Keratinocyte (primary cell): ENCODE measurements at regions not wholly inside any gene's neighbourhood (a gene's known extent, or its start where the extent isn't known, plus 50 kb on each side); places are given as distances from the start of the nearest gene placed in this dataset.

Source experiments
- DNase-seq: peaks from one replicate; pipeline ENCODE4 v3.0.0-alpha.2; 2011; ENCODE audit warnings: low read depth, missing footprints, low spot score
- FAIRE-seq: peaks from 2 replicates; lab custom pipeline; 2011; peaks lifted over from hg19 to GRCh38; lab: Jason Lieb, UNC
- H2AFZ ChIP-seq: 2 replicates; pipeline ENCODE4 v1.6.0; 2012; ENCODE audit warnings: low read length, control low read depth, inconsistent platforms; ENCODE audit not compliant: control insufficient read depth
- H3K27ac ChIP-seq: 2 replicates; pipeline ENCODE4 v1.5.1; 2011; ENCODE audit warnings: low read length; ENCODE audit not compliant: control insufficient read depth, insufficient read depth
- H3K27me3 ChIP-seq: 3 replicates; pipeline ENCODE4 v1.6.0; 2011; ENCODE audit warnings: low read length; ENCODE audit not compliant: control insufficient read depth, insufficient read depth; ENCODE audit errors: extremely low read depth
- H3K36me3 ChIP-seq, 2 experiments: 2 replicates in 1 of 2; 3 replicates in 1 of 2; pipeline ENCODE4 v1.5.1; 2011; ENCODE audit warnings: low read length in 2 of 2, mild to moderate bottlenecking in 1 of 2; ENCODE audit not compliant: control insufficient read depth in 2 of 2, insufficient read depth in 2 of 2; ENCODE audit errors: extremely low read depth in 1 of 2
- H3K4me1 ChIP-seq: 3 replicates; pipeline ENCODE4 v1.5.1; 2011; ENCODE audit warnings: low read length; ENCODE audit not compliant: control insufficient read depth, insufficient read depth; ENCODE audit errors: extremely low read depth
- H3K4me2 ChIP-seq: 3 replicates; pipeline ENCODE4 v1.6.0; 2011; ENCODE audit warnings: low read depth, low read length; ENCODE audit not compliant: control insufficient read depth, insufficient read depth; ENCODE audit errors: extremely low read depth
- H3K4me3 ChIP-seq, 3 experiments: fragments of 200-600 bp in 1 of 3; sonication (generic) in 1 of 3; 2 replicates in 2 of 3; 3 replicates in 1 of 3; pipeline ENCODE4 v1.5.1; 2011 to 2016; ENCODE audit warnings: low read length in 3 of 3, mild to moderate bottlenecking in 3 of 3, control low read depth in 2 of 3, inconsistent platforms in 1 of 3, low read depth in 1 of 3, mixed read lengths in 1 of 3, mixed run types in 1 of 3, moderate library complexity in 1 of 3; ENCODE audit not compliant: control insufficient read depth in 2 of 3, insufficient read depth in 2 of 3; ENCODE audit errors: extremely low read depth in 1 of 3
- H3K79me2 ChIP-seq: 2 replicates; pipeline ENCODE4 v1.6.0; 2012; ENCODE audit warnings: low read length; ENCODE audit not compliant: control insufficient read depth, insufficient read depth
- H3K9ac ChIP-seq: 3 replicates; pipeline ENCODE4 v1.6.0; 2011; ENCODE audit warnings: low read length; ENCODE audit not compliant: control insufficient read depth, insufficient read depth; ENCODE audit errors: extremely low read depth
- H3K9me1 ChIP-seq: 3 replicates; pipeline ENCODE4 v1.6.0; 2011; ENCODE audit warnings: low read length; ENCODE audit not compliant: control insufficient read depth, insufficient read depth; ENCODE audit errors: extremely low read depth
- H3K9me3 ChIP-seq: 2 replicates; pipeline ENCODE4 v1.5.1; 2012; ENCODE audit warnings: low read depth, low read length; ENCODE audit not compliant: control insufficient read depth
- H4K20me1 ChIP-seq: 3 replicates; pipeline ENCODE4 v1.6.0; 2011; ENCODE audit warnings: low read length; ENCODE audit not compliant: control insufficient read depth, insufficient read depth; ENCODE audit errors: extremely low read depth
- CTCF ChIP-seq, 3 experiments: IDR thresholded peaks in 1 of 3; conservative IDR thresholded peaks in 1 of 3; optimal IDR thresholded peaks in 1 of 3; 2 replicates in 2 of 3; 3 replicates in 1 of 3; pipeline versions ENCODE3 to v1.5.1; 2011; ENCODE audit warnings: low read length in 3 of 3, mild to moderate bottlenecking in 3 of 3, moderate library complexity in 2 of 3, control low read depth in 1 of 3, inconsistent platforms in 1 of 3; ENCODE audit not compliant: insufficient read depth in 2 of 3; ENCODE audit errors: extremely low read depth in 1 of 3
- EZH2 ChIP-seq: IDR thresholded peaks from one replicate; pipeline ENCODE4 v1.6.1; 2012; ENCODE audit warnings: inconsistent platforms, mild to moderate bottlenecking, low read length, moderate library complexity
- dilution Hi-C: fragments of 300-500 bp; cut with MboI; formaldehyde crosslinking; loops from one replicate; pipeline ENCODE4 v1.7.0; 2020; ENCODE audit warnings: low sequenced_read_pairs; ENCODE audit not compliant: extremely low pct_ligation_motif_present

GRCh38 chr4:126794363-126794762 lies 838.4 kb upstream of the INTU start:
- H3K79me2 ChIP-seq: no peaks in the 10 kb centered on the region
- TF ChIP-seq EZH2 (no peak), CTCF (optimal IDR thresholded peaks at IDR 0.05 in 1 of 3, IDR thresholded peaks at IDR 0.05 in 1 of 3, conservative IDR thresholded peaks at IDR 0.05 in 1 of 3; ENCODE audit: extremely low read depth in 1 of 3, insufficient read depth in 2 of 3, low read length in 3 of 3) (no peak)
- H3K9ac ChIP-seq: no peak overlapping the region
- no peaks in the 10 kb centered on the region for H3K9me1 ChIP-seq
- dilution Hi-C loops: no loop called here
- H3K4me1 ChIP-seq: peaks cover 12% of the 10 kb centered on the region
- H2AFZ ChIP-seq: no peak overlapping the region
- no peak for DNase-seq
- H3K4me2 ChIP-seq: peak overlapping the region; percentile 31
- H3K9me3 ChIP-seq: no peaks in the 10 kb centered on the region
- H3K27me3 ChIP-seq: no peaks in the 10 kb centered on the region
- FAIRE-seq: peak; percentile 86
- no peaks in the 10 kb centered on the region for H3K36me3 ChIP-seq
- no peaks in the 10 kb centered on the region for H4K20me1 ChIP-seq
- H3K4me3 ChIP-seq: no peak overlapping the region
- H3K27ac ChIP-seq: no peak overlapping the region

GRCh38 chr4:126798214-126798613 lies 834.5 kb upstream of the INTU start:
- Histone ChIP-seq H3K4me2 (no peak overlapping the region), H3K27ac (no peak overlapping the region), H3K4me3 (no peak overlapping the region), H3K9me3 (no peaks in the 10 kb centered on the region), H2AFZ (no peak overlapping the region), H3K9ac (no peak overlapping the region), H3K9me1 (no peaks in the 10 kb centered on the region), H4K20me1 (no peaks in the 10 kb centered on the region), H3K79me2 (no peaks in the 10 kb centered on the region), H3K36me3 (no peaks in the 10 kb centered on the region), H3K4me1 (peaks cover 16% of the 10 kb centered on the region), H3K27me3 (no peaks in the 10 kb centered on the region)
- DNase-seq (no peak), FAIRE-seq (no peak)
- dilution Hi-C loops: no loop called here
- TF ChIP-seq EZH2: no peak
- TF ChIP-seq CTCF (optimal IDR thresholded peaks at IDR 0.05 in 1 of 3, IDR thresholded peaks at IDR 0.05 in 1 of 3, conservative IDR thresholded peaks at IDR 0.05 in 1 of 3; ENCODE audit: extremely low read depth in 1 of 3, insufficient read depth in 2 of 3, low read length in 3 of 3): no peak
